T1000 (cell line): ENCODE measurements at regions not wholly inside any gene's neighbourhood (a gene's known extent, or its start where the extent isn't known, plus 50 kb on each side); places are given as distances from the start of the nearest gene placed in this dataset.

Experiments
- DNase-seq: peaks from one replicate; lab custom pipeline; 2025; ENCODE audit warnings: mixed read lengths; lab: John Stamatoyannopoulos, UW

DNA sequence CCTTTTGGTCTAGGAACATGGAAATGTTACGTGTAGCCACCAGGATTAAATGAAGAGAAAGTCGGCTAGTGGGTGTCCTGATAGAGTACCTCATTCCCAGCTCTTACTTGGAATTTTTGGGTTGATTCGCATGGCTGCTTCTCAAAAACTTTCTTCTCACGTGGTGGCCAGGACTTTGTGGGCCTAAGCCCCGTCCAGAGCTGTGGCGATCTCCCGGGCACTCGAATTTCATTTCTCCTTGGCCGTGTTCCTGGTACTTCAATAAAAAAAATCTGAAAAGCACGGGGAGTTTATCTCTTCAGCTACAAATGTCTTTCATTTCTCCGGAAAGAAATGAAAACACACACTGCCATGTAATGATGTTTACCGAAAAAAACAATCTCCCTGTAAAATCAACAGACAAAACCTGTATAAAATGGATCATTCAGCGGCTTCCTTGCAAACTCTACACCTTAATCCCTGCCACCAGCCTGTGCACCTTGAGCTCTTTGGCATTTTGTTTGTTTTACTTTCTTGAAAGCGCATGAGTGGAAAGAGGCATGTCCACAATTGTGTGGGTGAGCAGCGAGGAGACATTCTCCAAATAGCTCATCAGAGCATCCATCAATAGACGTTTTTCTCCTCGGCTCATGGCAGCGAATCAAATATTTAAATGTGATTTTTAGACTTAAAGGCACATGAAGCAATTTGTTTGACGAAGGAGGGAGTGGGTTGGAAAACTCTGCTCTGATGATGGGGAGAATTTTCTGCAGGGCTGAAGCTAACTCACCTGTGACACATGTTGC lies 173.1 kb downstream of the TFAP2C start:
- no peak for DNase-seq

DNA sequence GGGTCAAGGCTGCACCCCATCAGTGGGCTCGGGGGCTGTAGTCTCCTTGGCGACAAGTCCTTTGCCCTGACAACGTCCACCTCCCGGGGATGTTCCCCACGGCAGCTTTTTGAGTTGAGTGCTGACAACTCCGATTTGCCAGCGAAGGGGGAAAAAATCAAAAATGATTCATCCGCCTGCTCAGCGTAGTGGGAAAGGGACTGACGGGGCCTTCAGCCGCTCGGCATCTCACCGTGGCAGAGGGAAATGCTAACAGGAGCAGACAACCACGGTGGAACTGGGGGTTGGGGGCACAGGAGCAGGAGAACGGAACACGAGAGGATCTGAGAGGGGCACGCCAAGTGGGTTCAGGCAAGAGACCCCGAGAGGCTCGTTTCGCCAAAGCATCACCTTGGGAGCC lies 173.7 kb downstream of the TFAP2C start:
- DNase-seq: no peak

DNA sequence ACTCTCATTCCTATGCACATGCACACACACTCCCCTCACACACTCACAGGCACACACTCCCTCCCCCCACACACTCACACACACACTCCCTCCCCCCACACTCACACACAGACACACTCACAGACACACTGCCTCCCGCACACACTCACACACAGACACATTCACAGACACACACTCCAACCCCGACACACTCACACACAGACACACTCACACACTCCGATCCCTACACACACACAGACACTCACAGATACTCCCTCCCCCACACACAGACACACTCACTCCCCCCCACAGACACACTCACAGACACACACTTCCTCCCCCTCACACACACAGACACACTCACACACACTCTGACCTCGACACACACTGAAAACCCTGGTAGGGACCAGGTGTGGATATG lies 176.2 kb downstream of the TFAP2C start:
- DNase-seq: no peak

DNA sequence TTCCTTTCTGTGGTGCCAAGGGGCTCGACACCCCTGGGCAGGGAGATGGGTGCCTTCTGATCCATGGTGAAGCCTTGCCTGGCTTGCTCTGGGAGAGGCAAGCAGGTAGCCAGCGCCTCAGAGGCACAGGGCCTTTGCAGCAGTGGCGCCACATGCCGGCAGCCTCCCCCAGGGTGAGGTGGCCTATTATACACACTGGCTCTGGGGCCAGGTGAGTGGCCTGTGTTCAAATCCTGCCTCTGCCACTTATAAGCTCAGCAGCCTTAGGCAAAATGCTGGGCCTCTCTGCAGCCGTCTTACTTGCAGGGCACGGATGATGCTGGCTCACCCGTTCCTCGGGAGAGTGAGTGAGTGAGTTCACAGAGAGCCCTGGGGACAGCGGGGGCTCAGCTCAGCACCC lies 176.9 kb downstream of the TFAP2C start:
- no peak for DNase-seq

DNA sequence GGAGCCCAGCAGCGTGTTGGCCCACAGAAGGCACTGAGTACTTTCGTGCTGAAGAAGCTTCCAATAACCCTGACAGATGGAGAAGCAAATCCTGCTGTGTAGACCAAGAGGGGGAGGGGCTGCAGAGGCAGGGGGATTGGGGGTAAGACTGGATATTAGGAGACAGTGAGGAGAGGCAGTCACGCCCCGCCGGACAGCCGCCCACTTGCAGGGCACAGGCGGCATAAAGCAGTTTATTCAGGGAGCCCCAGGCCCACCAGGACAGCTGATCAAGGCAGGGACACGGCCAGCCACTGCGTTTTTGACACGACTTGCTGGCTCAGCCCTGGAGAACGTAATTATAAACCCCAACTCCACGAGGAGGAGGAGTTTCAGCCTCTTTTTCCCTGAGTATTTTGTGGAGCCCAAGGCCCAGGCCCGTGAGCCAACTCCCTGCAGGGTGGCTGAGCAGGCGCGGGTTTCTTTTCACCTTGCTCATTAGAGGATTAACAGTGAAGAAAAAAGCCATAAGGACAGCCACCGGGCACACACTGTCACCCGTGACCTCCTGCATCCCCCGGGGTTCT lies 177.9 kb downstream of the TFAP2C start:
- no peak for DNase-seq

DNA sequence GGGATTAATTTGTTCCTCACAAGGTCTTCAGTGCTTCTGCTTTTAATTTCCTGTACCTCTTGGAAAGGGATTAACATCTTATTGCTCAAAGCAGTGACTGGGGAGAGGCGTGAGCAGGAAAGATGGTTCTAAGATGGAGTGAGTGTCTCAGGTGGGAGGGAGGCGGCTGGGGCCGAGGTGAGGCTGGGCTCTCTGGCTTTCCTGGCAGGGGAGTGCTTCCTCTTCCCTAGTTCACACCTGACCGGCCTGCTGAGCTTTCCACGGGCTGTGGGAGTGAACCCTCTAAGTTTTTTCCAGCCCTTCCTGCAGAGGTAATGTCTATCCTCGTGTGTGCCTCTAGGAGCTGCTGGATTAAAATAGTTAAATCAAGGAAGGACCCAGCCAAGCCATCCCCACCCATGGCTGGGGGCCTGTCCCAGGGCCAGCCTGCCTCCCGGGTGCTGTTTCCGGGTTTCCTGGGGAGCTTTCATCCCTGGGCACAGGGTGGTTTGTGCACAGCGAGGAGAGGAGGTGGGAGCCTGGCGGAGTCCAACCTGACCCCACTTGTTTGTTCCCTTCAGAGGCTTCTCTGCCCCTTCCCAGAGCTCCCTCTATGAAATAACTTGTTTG lies 179.1 kb downstream of the TFAP2C start:
- DNase-seq: no peak

DNA sequence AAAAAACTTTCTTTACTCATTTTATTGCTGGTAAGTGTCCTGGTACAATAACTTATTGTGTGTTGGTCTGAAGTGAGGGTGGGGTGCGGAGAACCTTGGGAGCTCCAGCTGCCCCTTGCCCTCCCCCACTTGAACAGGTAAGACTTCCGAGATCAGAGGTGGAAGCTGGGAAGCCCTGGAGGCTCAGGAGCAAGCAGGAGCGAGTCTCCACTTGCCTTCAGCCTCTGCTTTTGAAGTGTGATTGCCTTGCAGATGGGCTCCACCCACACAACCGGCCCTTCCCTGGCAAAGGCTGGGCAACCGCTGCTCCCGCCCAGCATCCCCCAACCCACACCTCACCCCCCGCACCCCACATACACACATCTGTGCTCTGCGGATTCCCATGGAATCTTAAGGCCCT lies 179.6 kb downstream of the TFAP2C start:
- no peak for DNase-seq

DNA sequence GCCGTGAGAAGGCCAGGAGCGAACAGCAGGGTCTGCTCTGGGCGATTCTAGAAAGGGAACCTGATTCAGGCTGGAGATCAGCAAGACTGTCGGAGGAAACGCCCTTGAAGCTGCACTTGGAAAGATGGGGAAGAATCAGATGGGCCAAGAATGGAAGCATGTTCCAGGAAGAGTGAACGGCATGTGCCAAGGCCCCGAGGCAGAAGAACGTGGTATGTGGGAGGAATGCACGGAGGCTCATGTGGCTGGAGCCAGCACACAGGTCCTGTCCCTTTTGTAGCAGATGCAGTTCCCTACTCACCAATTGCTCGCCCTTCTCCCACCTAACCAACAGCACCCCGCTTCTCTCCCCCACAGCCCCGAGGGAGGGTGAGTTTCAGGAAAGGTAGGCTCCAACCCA lies 180.6 kb downstream of the TFAP2C start:
- DNase-seq: no peak

DNA sequence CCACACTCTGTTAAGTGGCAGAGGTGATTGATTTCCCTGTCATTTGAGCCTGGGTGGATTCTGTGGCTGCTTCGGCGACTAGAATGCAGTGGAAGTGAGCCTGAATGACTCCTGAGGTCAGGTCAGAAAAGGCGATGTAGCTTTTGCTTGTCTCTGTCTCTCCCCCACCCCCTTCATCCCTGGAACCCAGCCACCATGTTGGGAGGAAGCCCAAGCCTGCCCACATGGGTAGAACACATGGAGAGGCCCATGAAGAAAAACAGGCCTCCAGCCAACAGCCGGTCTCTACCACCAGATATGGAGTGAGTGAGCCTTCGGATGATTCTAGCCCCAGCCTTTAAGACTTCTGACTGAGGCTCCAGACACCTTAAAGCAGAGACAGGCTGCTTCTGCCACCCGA lies 181.0 kb downstream of the TFAP2C start:
- no peak for DNase-seq

DNA sequence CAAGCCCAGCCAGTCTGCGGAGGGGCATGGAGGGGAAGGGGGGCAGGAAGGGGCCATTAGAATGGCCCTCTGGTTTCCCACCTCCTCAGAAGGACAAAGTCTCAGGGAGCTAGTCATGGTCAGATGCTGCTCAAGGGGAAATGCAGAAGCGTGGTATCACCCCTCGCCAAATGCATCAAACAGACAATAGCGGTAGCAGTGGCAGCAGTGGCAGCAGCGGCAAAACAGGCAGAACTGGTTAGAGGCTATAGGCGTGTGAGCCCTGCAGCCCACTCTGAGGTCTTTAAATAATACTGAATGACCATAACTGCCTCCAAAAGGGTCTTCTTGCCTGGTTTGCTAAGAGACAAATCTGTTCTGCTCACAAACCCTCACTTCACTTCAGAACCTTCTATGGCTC lies 186.7 kb downstream of the TFAP2C start:
- DNase-seq: no peak

DNA sequence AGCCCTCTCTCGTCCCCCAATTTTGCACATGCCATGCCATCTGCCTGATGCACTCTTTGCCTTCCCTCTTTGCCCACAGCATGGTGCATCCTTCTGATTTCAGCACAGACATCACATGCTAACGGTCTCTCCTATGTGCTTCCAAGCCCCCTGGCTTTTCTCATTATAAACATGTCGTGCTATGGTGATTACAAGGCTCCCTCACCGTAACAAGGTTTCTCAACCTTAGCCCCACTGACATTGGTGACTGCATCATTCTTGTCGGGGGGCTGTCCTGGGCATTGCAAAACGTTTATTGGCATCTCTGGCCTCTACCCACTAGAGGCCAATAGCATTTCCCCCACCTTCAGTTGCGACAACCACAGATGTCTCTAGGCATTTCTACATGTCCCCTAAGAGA lies 187.2 kb downstream of the TFAP2C start:
- DNase-seq: no peak

DNA sequence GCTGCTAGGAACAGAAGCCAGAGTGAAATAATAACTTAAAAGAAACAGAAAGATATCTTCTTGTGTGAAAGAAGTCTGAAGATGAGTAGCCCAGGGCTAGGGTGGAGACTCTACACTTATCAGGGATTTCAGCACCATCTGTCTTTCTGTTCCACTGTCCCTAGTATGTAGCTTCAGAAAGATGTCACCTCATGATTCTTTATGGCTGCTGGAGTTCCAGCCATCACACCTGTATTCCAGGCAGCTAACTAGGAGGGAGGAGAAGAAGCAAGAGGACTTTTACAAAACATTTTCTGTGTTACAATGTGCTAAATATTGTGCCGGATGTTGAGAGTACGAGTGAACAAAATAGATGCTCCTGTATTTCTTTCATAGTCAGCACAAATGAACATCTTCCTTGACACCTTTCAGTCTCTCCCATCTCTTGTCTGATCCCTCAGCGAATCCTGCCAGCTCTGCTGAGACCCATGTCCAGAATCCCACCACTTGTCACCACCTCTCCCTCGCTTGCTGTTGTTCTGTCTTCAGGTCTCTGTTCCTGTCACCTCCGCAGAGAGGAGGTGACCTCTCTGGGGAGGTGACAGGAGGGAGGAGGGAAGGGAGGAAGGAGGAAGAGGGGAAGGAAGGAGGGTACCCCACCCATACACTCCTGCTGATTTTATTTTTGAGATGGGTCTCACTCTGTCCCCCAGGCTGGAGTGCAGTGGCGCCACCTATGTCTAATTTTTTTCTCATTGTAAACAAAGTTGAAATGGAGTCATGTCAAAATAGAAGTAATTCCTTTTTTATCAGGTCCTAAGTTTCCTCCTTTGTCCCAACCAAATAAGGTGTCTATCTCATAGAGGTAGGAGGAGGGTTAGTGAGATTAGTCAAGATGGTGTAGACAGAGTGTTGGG lies 188.9 kb downstream of the TFAP2C start:
- DNase-seq: no peak

DNA sequence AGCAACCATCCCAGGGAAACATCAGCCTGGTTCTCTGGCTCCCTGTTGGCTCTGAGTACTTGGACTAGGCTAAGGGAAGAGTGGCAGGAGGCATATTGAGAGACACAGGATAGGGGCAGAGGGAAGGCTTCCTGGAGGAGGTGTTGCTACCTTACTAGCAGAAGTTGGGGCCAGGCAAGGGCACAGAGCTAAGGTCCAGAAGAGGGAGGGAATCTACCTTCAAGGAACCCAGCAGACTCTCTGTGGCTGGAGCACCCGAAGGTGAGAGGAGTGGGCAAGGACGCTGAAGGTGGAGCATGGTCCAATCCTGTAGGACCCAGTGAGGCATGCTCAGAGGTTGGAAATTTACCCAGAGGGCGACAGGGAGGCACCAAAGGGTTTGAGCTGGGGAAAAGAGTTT lies 191.9 kb downstream of the TFAP2C start:
- DNase-seq: no peak

DNA sequence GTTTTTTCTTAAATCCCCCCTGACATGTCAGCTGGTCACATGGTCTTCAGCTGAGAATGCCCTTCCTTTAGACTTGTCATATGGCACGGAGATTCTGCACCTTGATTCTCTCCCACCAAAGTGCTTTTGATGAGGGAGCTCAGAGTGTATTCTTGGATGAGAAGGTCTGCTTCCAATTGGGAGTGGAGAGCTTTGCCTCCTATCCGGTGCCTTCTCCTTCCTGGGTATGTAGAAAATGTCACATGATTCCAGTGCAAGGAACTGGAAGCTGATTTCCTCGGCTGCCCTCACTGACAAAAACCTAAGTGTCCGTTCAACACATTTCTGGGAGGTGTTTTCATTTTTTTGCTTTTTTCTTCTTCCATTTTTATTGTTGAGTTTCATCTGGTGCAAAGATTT lies 197.2 kb downstream of the TFAP2C start:
- DNase-seq: no peak

DNA sequence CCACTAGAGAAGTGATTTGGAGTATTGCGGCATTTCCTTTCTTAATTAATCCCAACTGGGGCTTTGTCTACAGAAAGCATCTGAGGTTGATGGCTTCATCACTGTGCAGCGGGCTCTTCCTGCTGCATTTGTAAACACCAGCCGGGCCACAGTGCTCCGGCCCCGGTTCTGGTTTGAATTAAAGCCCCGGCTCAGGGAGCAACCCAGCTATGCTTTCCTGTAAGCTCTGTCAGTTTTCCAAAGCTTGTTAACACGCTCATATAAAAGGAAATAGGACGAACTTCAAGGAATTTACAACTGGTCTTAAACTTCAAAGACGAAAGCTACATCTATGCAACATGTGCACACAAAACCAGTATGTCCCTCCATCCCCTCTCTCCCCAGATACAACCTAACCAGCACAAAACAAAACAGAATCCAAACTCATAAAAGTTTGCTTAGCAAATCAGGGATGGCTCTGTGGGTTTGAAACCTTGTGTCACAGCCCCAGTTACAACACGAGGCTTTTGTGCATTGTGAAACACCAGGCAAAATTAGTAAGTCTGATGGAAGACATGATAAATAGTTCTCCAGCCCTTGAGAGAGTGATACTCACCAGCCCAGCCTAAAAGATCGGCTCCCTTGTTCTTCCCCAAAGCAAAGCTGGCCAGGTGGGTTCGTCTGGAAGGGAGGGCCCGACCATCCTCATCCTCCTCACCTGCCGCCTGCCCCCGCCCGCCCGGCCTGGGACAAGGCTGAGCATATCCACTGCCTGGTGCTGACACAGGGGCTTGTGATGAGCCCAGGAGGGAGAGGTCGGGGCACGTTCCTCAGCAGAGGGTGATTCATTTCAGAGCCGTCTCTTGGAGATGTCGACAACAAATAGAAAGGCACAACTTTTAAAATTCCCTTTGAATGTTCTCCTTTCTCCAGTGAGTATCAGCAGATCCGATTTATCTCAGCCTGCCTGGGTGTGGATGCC lies 197.9 kb downstream of the TFAP2C start:
- no peak for DNase-seq

DNA sequence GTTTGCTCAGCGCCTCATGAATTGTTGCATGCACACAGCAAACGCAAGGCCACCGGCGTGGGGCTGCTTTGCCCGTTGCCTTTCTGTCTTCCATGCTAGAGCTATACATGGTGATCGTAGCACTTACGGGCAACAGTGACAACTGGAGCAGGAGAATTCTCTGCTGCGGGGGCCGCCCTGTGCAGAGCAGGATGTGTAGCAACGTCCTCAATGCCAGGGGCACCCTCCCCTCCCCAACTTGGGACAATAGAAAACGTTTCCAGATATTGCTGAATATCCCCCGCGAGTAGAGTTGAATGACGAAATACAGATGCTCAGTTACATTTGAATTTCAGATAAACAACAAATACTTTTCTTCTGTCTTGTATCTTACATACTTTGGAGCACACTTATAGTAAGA lies 198.7 kb downstream of the TFAP2C start:
- no peak for DNase-seq

DNA sequence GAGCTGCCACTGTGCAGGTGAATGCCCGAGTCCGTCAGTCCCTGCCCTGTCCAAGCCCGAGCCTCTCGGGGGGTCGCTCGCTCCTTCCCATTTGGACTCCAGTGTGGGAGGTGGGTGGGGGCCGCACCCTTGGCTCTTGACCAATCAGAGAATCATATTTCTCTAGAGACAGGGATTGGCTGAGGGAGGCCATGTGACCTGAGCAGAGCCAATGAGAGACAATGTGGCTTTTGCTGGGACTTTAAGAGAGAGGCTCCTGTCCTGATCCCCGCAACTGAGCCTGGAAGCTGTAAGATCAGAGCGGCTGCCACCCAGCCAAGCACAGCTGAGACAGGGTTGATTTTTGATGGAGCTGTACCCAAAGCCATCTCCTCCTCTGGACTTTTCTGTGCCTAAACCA lies 199.3 kb downstream of the TFAP2C start:
- no peak for DNase-seq

DNA sequence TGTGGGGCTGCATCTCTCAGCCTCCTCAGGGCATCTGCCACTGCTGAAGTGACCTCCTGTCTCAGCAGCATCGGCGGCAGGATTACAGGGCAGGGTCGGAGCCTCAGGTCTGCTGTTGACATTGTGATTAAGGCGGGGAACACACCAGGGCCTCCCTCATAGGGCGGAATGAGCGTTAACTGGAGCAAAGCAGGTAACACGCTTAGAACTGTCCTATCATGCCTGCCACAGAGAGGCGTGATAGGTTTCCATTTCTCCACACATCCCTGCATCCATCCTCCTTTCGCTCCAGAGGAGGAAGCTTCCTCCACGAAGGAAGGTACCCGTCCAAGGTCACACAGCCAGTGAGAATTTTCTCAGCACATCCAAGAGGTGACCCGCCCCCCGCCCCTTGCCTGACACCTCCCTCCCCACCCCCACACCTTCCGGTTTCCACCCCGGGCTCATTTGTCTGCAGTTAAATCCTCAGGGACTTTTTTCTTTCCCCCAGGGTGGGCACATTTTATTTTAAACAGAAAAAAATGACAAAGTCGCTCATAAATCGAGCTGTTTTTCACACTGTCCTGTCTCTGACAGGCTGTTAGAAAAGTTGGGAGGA lies 200.8 kb downstream of the TFAP2C start:
- no peak for DNase-seq

DNA sequence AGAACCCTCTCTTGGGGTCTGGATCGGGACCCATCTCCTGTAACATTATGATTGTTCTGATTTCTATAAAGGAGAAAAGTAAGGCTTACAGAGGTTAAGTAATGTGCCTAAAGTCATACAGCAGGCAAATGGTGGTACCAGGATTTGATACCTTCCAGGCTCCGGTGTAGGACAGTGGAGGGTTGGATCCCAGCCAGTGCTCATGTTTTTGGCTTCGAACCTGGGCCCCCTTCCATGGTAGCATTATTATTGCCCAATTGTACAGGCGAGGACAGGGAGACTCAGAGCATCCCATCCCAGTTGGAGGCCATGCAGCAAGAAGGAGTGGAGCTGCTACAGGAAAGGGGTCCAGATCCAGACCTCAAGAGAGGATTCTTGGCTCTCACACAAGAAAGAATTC lies 202.7 kb downstream of the TFAP2C start:
- no peak for DNase-seq

DNA sequence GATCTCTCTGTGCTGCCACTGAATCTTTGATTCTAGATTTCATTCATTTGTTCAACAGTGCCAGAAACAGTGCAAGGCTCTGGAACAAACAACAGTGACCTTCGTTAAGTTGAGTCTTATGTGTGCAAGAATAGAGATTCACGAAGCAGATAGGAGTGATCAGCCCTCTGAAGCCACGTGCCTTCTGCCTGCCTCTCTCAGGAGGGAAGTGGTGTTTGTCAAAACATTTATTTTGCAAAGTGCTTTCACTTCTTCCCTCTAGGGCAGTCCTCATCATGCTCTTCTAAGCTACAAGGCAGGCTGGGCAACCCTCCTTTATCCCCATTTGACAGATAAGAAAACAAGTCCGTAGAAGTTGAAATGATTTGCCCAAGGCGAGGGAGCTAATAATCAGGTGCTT lies 204.3 kb downstream of the TFAP2C start:
- DNase-seq: no peak
